Activated naive CD8-positive, alpha-beta T cell (primary cell): ENCODE measurements at regions not wholly inside any gene's neighbourhood (a gene's known extent, or its start where the extent isn't known, plus 50 kb on each side); places are given as distances from the start of the nearest gene placed in this dataset.

Experiments used
- H3K27ac Mint-ChIP-seq: one replicate; pipeline ENCODE4 v1.8.0; 2021; ENCODE audit warnings: mixed read lengths
- H3K27me3 Mint-ChIP-seq: one replicate; pipeline ENCODE4 v1.8.0; 2021; ENCODE audit warnings: mixed read lengths
- H3K36me3 Mint-ChIP-seq: one replicate; pipeline ENCODE4 v1.8.0; 2021; ENCODE audit warnings: mixed read lengths
- H3K4me1 Mint-ChIP-seq: one replicate; pipeline ENCODE4 v1.8.0; 2021; ENCODE audit warnings: low read depth, mixed read lengths
- H3K4me3 Mint-ChIP-seq: one replicate; pipeline ENCODE4 v1.8.0; 2021; ENCODE audit warnings: mild to moderate bottlenecking, mixed read lengths
- H3K9me3 Mint-ChIP-seq: one replicate; pipeline ENCODE4 v1.8.0; 2021; ENCODE audit warnings: low read depth, mixed read lengths

GRCh38 chr5:18074961-18075360 is 440.7 kb downstream of the TAF11L14 start:
- Mint-ChIP-seq H3K9me3 (peaks cover 8% of the 10 kb centered on the region), H3K27ac (no peak overlapping the region), H3K4me3 (no peak overlapping the region), H3K27me3 (no peaks in the 10 kb centered on the region), H3K36me3 (no peaks in the 10 kb centered on the region), H3K4me1 (no peaks in the 10 kb centered on the region)

- no peak overlapping the region for H3K4me3 Mint-ChIP-seq
- H3K4me1 Mint-ChIP-seq, result no peaks in the 10 kb centered on the region
- H3K9me3 Mint-ChIP-seq, result peaks cover 11% of the 10 kb centered on the region
- H3K27me3 Mint-ChIP-seq, result no peaks in the 10 kb centered on the region
- H3K36me3 Mint-ChIP-seq, result no peaks in the 10 kb centered on the region
- no peak overlapping the region for H3K27ac Mint-ChIP-seq
Observed at GRCh38 chr5:18078157-18078556, 443.9 kb downstream of the TAF11L14 start.

- Mint-ChIP-seq H3K27ac (no peak overlapping the region), H3K36me3 (no peaks in the 10 kb centered on the region), H3K4me3 (no peak overlapping the region), H3K9me3 (peaks cover 13% of the 10 kb centered on the region), H3K4me1 (no peaks in the 10 kb centered on the region), H3K27me3 (no peaks in the 10 kb centered on the region)
Observed at GRCh38 chr5:18079831-18080230, 445.6 kb downstream of the TAF11L14 start.

DNA sequence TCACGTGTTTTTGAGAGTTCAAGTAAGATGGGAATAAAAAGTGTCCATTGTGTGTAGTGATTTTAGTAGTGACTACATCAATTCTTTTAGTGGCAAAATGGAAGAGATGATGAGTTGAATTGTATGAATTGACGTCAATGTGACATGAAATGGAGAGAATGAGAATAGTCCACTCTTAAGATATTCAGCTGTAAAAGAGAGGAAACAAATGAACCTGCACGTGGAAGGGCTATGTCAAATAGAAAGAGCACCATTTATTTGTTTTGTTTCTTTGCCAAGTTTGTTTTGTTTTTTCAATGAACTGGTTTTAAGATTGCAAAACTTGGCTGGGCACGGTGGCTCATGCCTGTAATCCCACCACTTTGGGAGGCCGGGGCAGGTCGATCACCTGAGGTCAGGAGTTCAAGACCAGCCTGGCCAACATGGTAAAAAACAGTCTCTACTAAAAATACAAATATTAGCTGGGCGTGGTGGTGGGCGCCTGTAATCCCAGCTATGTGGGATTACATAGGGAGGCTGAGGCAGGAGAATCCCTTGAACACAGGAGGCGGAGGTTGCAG is 453.8 kb downstream of the TAF11L14 start:
- H3K4me3 Mint-ChIP-seq, result no peak overlapping the region
- H3K36me3 Mint-ChIP-seq, result no peaks in the 10 kb centered on the region
- no peak overlapping the region for H3K27ac Mint-ChIP-seq
- no peaks in the 10 kb centered on the region for H3K4me1 Mint-ChIP-seq
- H3K27me3 Mint-ChIP-seq, result no peaks in the 10 kb centered on the region
- peaks cover 11% of the 10 kb centered on the region for H3K9me3 Mint-ChIP-seq

- Mint-ChIP-seq H3K9me3 (peaks cover 16% of the 10 kb centered on the region), H3K27ac (no peak overlapping the region), H3K4me3 (no peak overlapping the region), H3K36me3 (no peaks in the 10 kb centered on the region), H3K27me3 (no peaks in the 10 kb centered on the region), H3K4me1 (no peaks in the 10 kb centered on the region)
Observed at GRCh38 chr5:18090177-18090576, 455.9 kb downstream of the TAF11L14 start.

DNA sequence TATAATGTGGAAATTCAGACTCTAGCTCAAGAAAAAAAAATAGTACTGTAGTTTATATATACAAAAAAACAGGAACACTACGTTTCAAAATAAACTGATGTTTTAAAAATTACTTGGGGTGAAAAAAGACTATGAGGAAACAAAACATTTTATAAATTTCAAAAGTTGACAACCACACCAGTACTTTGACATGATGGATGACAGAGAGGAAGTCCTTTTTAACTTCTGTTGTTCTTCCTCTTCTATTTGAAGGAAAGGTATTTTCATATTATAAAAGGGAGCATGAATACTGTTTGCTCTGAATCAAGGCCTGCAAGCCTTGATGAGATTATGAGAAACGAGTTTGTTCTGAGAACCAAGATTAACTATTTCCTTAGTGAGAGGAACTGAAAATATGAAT is 456.9 kb downstream of the TAF11L14 start:
- H3K36me3 Mint-ChIP-seq, result no peaks in the 10 kb centered on the region
- peaks cover 19% of the 10 kb centered on the region for H3K9me3 Mint-ChIP-seq
- no peak overlapping the region for H3K27ac Mint-ChIP-seq
- H3K27me3 Mint-ChIP-seq, result no peaks in the 10 kb centered on the region
- H3K4me3 Mint-ChIP-seq, result no peak overlapping the region
- no peaks in the 10 kb centered on the region for H3K4me1 Mint-ChIP-seq

- Mint-ChIP-seq H3K36me3 (no peaks in the 10 kb centered on the region), H3K9me3 (peaks cover 19% of the 10 kb centered on the region), H3K27ac (no peak overlapping the region), H3K4me3 (no peak overlapping the region), H3K4me1 (no peaks in the 10 kb centered on the region), H3K27me3 (no peaks in the 10 kb centered on the region)
Observed at GRCh38 chr5:18091758-18092157, 457.5 kb downstream of the TAF11L14 start.

- Mint-ChIP-seq H3K4me3 (no peak overlapping the region), H3K27ac (no peak overlapping the region), H3K9me3 (peaks cover 14% of the 10 kb centered on the region), H3K4me1 (no peaks in the 10 kb centered on the region), H3K27me3 (no peaks in the 10 kb centered on the region), H3K36me3 (no peaks in the 10 kb centered on the region)
Observed at GRCh38 chr5:18095061-18095460, 460.8 kb downstream of the TAF11L14 start.

GRCh38 chr5:18097817-18098216 is 463.6 kb downstream of the TAF11L14 start:
- H3K9me3 Mint-ChIP-seq, result peaks cover 16% of the 10 kb centered on the region
- no peaks in the 10 kb centered on the region for H3K36me3 Mint-ChIP-seq
- no peaks in the 10 kb centered on the region for H3K4me1 Mint-ChIP-seq
- H3K4me3 Mint-ChIP-seq, result no peak overlapping the region
- no peak overlapping the region for H3K27ac Mint-ChIP-seq
- H3K27me3 Mint-ChIP-seq, result no peaks in the 10 kb centered on the region

GRCh38 chr5:18098691-18099090 is 464.4 kb downstream of the TAF11L14 start:
- H3K4me3 Mint-ChIP-seq, result no peak overlapping the region
- H3K27ac Mint-ChIP-seq, result no peak overlapping the region
- H3K9me3 Mint-ChIP-seq, result peaks cover 11% of the 10 kb centered on the region
- H3K27me3 Mint-ChIP-seq, result no peaks in the 10 kb centered on the region
- H3K4me1 Mint-ChIP-seq, result no peaks in the 10 kb centered on the region
- H3K36me3 Mint-ChIP-seq, result no peaks in the 10 kb centered on the region

- Mint-ChIP-seq H3K27ac (no peak overlapping the region), H3K27me3 (no peaks in the 10 kb centered on the region), H3K4me3 (no peak overlapping the region), H3K4me1 (no peaks in the 10 kb centered on the region), H3K9me3 (peaks cover 11% of the 10 kb centered on the region), H3K36me3 (no peaks in the 10 kb centered on the region)
Observed at GRCh38 chr5:18099261-18099660, 465.0 kb downstream of the TAF11L14 start.

- Mint-ChIP-seq H3K4me3 (no peak overlapping the region), H3K27me3 (no peaks in the 10 kb centered on the region), H3K4me1 (no peaks in the 10 kb centered on the region), H3K36me3 (no peaks in the 10 kb centered on the region), H3K9me3 (peaks cover 4% of the 10 kb centered on the region), H3K27ac (no peak overlapping the region)
Observed at GRCh38 chr5:18101532-18101931, 467.3 kb downstream of the TAF11L14 start.

- Mint-ChIP-seq H3K4me1 (no peaks in the 10 kb centered on the region), H3K27ac (no peak overlapping the region), H3K4me3 (no peak overlapping the region), H3K9me3 (peaks cover 4% of the 10 kb centered on the region), H3K27me3 (no peaks in the 10 kb centered on the region), H3K36me3 (no peaks in the 10 kb centered on the region)
Observed at GRCh38 chr5:18102733-18103132, 468.5 kb downstream of the TAF11L14 start.

- no peaks in the 10 kb centered on the region for H3K4me1 Mint-ChIP-seq
- no peak overlapping the region for H3K27ac Mint-ChIP-seq
- no peaks in the 10 kb centered on the region for H3K9me3 Mint-ChIP-seq
- no peaks in the 10 kb centered on the region for H3K27me3 Mint-ChIP-seq
- H3K4me3 Mint-ChIP-seq, result no peak overlapping the region
- H3K36me3 Mint-ChIP-seq, result no peaks in the 10 kb centered on the region
Observed at GRCh38 chr5:18105449-18105848, 471.2 kb downstream of the TAF11L14 start.

- Mint-ChIP-seq H3K4me1 (no peaks in the 10 kb centered on the region), H3K9me3 (peaks cover 13% of the 10 kb centered on the region), H3K36me3 (no peaks in the 10 kb centered on the region), H3K27ac (no peak overlapping the region), H3K27me3 (no peaks in the 10 kb centered on the region), H3K4me3 (no peak overlapping the region)
Observed at GRCh38 chr5:18111906-18112465, 477.7 kb downstream of the TAF11L14 start.

GRCh38 chr5:18113721-18114120 is 479.5 kb downstream of the TAF11L14 start:
- Mint-ChIP-seq H3K27ac (no peak overlapping the region), H3K36me3 (no peaks in the 10 kb centered on the region), H3K4me3 (no peak overlapping the region), H3K9me3 (peaks cover 14% of the 10 kb centered on the region), H3K4me1 (no peaks in the 10 kb centered on the region), H3K27me3 (no peaks in the 10 kb centered on the region)
